ENCODE measurements at regions not wholly inside any gene's neighbourhood (a gene's known extent, or its start where the extent isn't known, plus 50 kb on each side); places are given as distances from the start of the nearest gene placed in this dataset.
"Not testable (repeated sequence)": the region's sequence is repeated elsewhere in the genome, so short reads cannot be mapped to it uniquely, and the experiment has no call there.

GRCh38 chr4:164596318-164596878 lies 157.5 kb upstream of the SMIM31 start:
- DNase-seq (ENCODE audit: low read depth), result no peak

GRCh38 chr4:164596927-164597326 lies 157.0 kb upstream of the SMIM31 start:
- no peak for DNase-seq (ENCODE audit: low read depth)

GRCh38 chr4:164601653-164602052 lies 152.3 kb upstream of the SMIM31 start:
- no peak for DNase-seq (ENCODE audit: low read depth)

- DNase-seq (ENCODE audit: low read depth), result not testable (repeated sequence)
Observed at GRCh38 chr4:164605791-164606190, 148.1 kb upstream of the SMIM31 start.

- no peak for DNase-seq (ENCODE audit: low read depth)
Observed at GRCh38 chr4:164606478-164606877, 147.5 kb upstream of the SMIM31 start.

GRCh38 chr4:164613256-164613655 lies 140.7 kb upstream of the SMIM31 start:
- no peak for DNase-seq (ENCODE audit: low read depth)

- DNase-seq (ENCODE audit: low read depth), result no peak
Observed at GRCh38 chr4:164613792-164614191, 140.1 kb upstream of the SMIM31 start.

- no peak for DNase-seq (ENCODE audit: low read depth)
Observed at GRCh38 chr4:164614329-164614728, 139.6 kb upstream of the SMIM31 start.

DNA sequence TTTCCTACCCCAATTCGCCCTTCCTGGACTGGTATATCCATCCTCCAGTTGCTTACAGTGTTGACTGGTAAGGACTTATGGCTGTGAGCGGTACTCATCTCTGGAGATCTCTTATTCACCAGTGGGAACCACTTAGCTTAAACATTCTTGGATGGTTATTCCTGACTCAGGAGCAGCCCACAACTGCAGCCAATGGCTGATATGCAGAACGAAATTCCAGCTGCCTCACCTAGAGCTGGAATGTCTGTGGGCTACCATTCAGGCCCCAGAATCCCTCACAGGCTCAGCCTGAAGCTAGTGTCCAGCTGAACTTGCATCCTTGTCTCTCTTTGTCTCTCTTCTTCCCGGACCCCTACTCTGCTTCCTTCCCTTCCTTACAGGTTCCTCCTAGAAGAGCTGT lies 138.9 kb upstream of the SMIM31 start:
- DNase-seq (ENCODE audit: low read depth), result no peak

DNA sequence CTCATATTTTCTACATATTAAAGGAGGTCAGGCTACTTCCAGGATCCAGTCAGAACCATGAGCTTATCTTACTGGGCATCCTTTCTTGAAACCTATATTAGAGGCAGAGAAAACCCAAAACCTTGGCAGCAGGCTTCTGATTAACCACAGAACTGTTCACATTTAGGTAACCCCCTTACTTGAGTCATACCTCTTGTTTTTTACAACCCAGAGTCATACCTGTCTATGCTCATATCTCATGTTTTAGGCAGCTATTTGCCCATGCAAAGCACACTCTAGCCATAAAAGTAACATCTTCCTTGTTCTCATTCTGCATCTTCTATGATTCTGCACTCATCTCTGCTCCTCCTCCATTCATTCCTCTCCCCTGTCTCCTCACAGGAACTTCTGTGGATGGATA lies 138.0 kb upstream of the SMIM31 start:
- DNase-seq (ENCODE audit: low read depth), result no peak

- DNase-seq (ENCODE audit: low read depth), result no peak
Observed at GRCh38 chr4:164616961-164617360, 137.0 kb upstream of the SMIM31 start.

DNA sequence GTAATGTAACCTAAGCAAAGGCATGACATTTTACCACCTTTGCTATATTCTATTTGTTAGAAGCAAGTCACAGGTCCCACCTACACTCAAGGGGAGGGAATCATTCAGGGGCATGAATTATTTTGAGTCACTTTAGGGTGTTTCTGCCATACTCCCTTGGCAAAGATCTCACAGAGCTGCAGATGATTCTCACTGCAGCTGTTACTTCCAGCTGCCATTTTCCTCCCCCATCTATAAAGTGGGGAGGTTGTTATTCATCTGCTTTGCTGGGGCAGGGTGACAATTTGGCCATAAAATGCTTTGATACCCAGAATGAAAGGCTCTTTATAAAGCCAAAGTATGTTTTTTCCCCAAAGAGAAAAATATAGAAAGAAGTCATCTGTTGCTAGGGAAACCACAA lies 136.5 kb upstream of the SMIM31 start:
- DNase-seq (ENCODE audit: low read depth), result no peak

DNA sequence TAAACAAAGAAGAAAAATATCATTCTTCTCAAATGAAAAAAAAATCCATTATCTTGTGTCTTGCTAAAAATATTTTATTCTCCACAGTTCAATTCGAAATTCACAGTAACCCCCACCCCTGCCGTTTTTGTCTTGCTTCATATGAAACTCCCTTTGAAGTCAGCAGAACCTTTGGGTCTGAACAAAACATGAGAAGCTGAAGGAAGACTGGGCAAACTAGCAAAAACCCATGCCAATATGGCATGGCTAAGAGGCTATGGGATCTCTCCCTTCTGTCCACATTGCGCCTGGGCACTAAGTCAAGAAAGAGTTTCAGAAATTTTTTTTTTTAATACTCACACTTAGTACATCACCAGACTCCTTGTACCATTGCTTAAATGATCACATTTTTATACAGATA lies 136.0 kb upstream of the SMIM31 start:
- no peak for DNase-seq (ENCODE audit: low read depth)

DNA sequence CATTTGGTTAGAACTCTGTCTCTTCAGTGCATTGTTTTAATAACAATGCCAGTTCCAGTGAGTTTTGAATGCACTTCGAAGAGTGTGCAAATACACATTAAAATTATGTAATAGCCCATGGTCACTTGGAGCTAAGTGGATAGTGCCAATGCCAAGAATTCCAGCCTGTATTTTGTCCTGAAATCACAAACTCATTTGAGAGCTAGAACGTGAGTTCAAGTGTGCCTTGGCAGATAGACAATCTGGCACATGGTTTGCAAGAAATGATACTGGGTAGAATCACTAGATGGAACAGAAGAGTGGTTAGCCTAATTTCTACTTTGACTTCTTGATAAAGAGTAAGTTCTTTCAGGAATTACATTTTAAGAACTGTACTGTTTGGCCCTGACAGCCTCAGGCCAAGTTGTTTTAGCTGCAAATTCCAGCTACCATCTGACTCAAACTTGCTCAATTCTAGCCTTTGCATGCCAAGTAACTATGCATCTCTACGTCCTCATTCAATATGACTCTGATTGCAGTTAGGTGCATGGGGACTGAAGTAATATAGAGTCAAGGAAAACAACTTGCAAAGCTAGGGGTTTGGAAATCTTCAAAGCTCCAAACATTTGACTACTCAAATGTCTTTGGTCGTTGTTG lies 131.9 kb upstream of the SMIM31 start:
- DNase-seq (ENCODE audit: low read depth), result no peak

DNA sequence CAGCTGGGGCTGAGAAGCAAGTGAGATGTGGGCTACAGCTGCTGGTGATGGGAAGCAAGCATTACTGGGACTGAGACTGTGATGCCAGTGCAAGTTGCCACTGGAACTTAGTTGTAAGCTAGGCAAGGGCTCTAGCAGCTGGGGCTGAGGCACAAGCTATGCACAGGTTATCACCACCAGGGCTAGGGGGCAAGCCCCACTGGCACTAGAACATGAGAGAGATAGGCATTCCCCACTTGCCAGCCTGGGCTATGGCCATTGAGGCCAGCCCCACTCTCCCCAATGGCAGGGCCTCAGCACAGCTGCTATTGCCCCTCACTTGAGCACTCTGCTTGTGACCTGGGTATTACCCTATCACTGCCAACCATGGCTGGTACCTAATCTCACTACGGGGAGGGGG lies 130.8 kb upstream of the SMIM31 start:
- DNase-seq (ENCODE audit: low read depth), result no peak

GRCh38 chr4:164639001-164639400 lies 114.9 kb upstream of the SMIM31 start:
- DNase-seq (ENCODE audit: low read depth), result no peak

DNA sequence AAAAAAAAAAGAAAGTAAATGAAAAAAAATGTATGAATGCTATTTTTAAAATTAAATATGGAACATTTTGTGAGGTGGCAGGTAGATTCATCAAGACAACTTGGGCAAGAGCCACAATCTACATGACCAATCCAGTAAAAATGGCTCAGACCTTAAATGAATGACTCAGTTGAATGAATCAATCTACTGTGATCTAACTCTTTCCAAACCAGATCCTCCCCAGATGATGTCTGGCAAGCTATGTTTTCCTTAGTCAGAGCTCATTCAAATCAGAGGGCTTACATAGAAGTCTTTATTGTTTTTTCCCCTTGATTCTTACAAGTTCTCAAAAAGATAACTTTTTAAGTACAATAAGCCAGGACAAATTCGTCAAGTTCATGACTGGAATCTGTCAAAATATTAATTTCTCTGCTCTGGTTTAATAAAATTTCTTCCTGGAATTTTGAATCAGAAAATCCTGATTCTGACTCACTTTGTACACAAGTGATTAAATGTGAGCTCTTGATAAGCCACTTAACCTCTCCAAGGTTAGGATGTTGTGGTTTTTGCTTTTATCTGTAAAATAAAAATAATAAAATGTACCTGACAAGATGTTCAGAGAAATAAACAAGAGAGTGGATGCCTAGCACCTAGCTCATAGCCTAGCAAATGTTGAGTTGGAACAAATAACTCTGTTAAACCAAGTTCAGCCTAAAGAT lies 105.6 kb upstream of the SMIM31 start:
- no peak for DNase-seq (ENCODE audit: low read depth)

GRCh38 chr4:164648849-164649212 lies 105.1 kb upstream of the SMIM31 start:
- DNase-seq (ENCODE audit: low read depth), result no peak

DNA sequence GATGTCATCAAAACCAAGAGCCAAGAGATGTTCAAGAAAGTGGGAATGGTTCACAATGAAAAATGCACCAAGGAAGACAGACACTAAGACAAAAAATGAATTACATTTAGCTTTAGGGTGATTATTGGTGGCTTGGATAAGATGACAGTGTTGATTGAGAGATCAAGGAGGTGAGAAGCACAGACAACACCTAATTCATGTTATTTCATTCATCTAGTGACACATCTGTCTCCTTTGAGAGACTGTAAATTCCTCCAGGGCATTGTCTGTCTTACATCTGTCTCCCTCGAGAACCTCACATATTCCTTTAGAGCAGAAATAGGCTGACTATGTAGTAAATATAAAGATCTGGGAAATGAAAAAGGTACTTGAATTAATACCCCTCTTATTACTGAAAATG lies 94.2 kb upstream of the SMIM31 start:
- DNase-seq (ENCODE audit: low read depth), result no peak

GRCh38 chr4:164676152-164676551 lies 77.8 kb upstream of the SMIM31 start:
- DNase-seq (ENCODE audit: low read depth), result not testable (repeated sequence)

- DNase-seq (ENCODE audit: low read depth), result no peak
Observed at GRCh38 chr4:164683040-164683439, 70.9 kb upstream of the SMIM31 start.

DNA sequence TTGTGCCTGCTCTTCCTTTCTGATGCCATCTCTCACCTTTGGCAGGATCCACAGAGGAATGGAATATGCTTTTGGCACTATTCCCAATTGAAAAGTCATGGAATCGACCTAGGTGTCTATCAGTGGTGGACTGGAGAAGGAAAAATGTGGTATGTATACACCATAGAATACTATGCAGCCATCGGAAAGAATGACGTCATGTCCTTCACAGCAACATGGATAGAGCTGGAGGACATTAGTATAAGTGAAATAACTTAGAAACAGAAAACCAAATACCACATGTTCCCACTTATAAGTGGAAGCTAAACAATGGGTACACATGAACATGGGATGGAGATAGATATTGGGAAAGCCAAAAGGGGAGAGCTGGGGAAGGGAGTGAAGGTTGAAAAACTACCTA lies 58.3 kb upstream of the SMIM31 start:
- DNase-seq (ENCODE audit: low read depth), result no peak

DNA sequence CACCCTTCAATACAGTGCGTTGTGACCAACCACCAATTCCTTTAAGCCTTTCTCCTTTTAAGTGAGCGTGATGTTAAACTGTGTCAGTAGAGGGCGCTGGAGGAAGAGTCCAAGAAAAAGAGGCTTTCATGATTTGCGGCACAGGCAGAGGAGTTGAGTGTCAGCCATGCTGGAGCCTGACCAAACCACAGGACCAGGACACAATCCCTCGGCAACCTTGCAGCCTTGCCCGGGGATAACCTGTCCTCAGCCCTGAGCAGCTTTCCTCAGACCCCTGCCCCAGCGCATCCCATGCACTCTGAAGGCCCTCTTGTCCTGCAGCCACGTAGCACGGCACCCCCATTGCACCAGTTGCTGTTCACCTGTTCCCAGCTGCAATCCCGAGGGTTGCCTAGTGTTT lies 53.5 kb upstream of the SMIM31 start:
- DNase-seq (ENCODE audit: low read depth), result no peak

DNA sequence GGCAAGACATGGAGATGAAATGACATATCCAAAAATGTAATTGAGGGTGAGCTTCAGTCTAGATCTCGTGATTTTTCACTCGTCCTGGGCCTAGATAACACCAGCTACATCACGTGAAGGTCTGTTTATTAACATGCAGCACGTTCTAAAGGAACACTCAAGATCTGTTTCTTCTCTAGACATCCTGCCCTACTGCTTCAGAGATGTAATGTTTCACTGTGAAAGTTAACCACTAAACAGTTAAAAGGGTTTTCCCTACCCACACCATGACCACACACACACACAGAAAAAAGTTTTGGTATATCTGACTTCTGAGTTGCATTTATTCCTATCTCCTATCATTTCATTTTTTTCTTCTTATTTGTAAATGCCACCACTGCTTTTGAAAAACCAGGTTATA lies 52.3 kb upstream of the SMIM31 start:
- no peak for DNase-seq (ENCODE audit: low read depth)
